Glutamatergic neuron (in vitro differentiated cells): ENCODE measurements at regions not wholly inside any gene's neighbourhood (a gene's known extent, or its start where the extent isn't known, plus 50 kb on each side); places are given as distances from the start of the nearest gene placed in this dataset.
A peak's percentile ranks its signal among the peaks of the same experiment; 100 is the strongest.

Experiments
- DNase-seq: peaks from one replicate; pipeline ENCODE4 v3.0.0; 2022
- H3K27ac Mint-ChIP-seq: one replicate; pipeline ENCODE4 v1.8.0; 2020; ENCODE audit warnings: mild to moderate bottlenecking, mixed read lengths, inconsistent platforms; ENCODE audit not compliant: unreplicated experiment
- H3K27me3 Mint-ChIP-seq: one replicate; pipeline ENCODE4 v1.8.0; 2020; ENCODE audit warnings: mild to moderate bottlenecking, moderate library complexity, mixed read lengths, inconsistent platforms; ENCODE audit not compliant: unreplicated experiment
- H3K36me3 Mint-ChIP-seq: one replicate; pipeline ENCODE4 v1.8.0; 2020; ENCODE audit warnings: mild to moderate bottlenecking, mixed read lengths, inconsistent platforms; ENCODE audit not compliant: unreplicated experiment
- H3K4me1 Mint-ChIP-seq: one replicate; pipeline ENCODE4 v1.8.0; 2020; ENCODE audit warnings: mild to moderate bottlenecking, low read depth, mixed read lengths, inconsistent platforms; ENCODE audit not compliant: unreplicated experiment
- H3K4me3 Mint-ChIP-seq: one replicate; pipeline ENCODE4 v1.8.0; 2020; ENCODE audit warnings: mild to moderate bottlenecking, mixed read lengths, inconsistent platforms; ENCODE audit not compliant: unreplicated experiment
- H3K9me3 Mint-ChIP-seq: one replicate; pipeline ENCODE4 v1.8.0; 2020; ENCODE audit warnings: mild to moderate bottlenecking, moderate library complexity, mixed read lengths, inconsistent platforms; ENCODE audit not compliant: unreplicated experiment
- CTCF ChIP-seq: fragments of 200-600 bp; sonication (generic); IDR thresholded peaks from one replicate; pipeline ENCODE4 v1.5.0; 2021; ENCODE audit not compliant: partially characterized antibody, unreplicated experiment

GRCh38 chr11:31996159-31996881 lies 94.6 kb upstream of the RCN1 start:
- TF ChIP-seq CTCF: no peak
- Mint-ChIP-seq H3K9me3 (no peaks in the 10 kb centered on the region), H3K27ac (peak overlapping the region; percentile 59), H3K4me1 (peaks cover 9% of the 10 kb centered on the region), H3K36me3 (no peaks in the 10 kb centered on the region), H3K27me3 (no peaks in the 10 kb centered on the region), H3K4me3 (no peak overlapping the region)
- no peak for DNase-seq

DNA sequence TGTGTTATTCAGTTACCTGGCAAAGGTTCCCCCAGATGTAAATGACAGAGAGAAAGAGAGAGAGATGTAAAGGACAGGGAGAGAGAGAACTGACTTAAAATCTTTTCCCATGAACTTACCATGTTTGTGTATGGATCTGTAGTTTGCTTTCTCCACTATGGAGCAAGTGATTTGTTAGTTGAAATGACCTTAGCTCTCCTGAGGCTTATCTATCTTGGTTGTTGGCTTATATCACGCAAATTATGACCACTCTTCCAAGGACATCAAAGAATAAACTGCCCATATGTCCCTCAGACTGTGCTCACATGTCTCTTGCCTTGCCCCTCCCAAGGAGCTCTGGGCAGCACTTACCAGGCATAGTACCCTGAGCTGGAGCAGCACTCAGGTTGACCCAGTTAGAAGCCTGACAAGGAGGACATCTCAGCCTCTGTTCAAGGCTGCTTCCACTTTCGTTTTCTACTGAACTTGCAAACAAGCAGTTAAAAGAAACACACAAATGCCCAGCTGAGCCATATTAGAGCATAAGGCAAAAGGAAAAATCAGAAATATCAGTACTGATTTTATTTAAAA lies 95.3 kb upstream of the RCN1 start:
- Mint-ChIP-seq H3K27me3 (no peaks in the 10 kb centered on the region), H3K36me3 (no peaks in the 10 kb centered on the region), H3K27ac (no peak overlapping the region), H3K9me3 (no peaks in the 10 kb centered on the region), H3K4me1 (peaks cover 11% of the 10 kb centered on the region), H3K4me3 (no peak overlapping the region)
- no peak for TF ChIP-seq CTCF
- no peak for DNase-seq

- Mint-ChIP-seq H3K4me1 (peaks cover 10% of the 10 kb centered on the region), H3K36me3 (no peaks in the 10 kb centered on the region), H3K4me3 (no peak overlapping the region), H3K27me3 (no peaks in the 10 kb centered on the region), H3K9me3 (no peaks in the 10 kb centered on the region), H3K27ac (no peak overlapping the region)
- no peak for DNase-seq
- no peak for TF ChIP-seq CTCF
These were observed 95.8 kb upstream of the RCN1 start for GRCh38 chr11:31995032-31995431.

DNA sequence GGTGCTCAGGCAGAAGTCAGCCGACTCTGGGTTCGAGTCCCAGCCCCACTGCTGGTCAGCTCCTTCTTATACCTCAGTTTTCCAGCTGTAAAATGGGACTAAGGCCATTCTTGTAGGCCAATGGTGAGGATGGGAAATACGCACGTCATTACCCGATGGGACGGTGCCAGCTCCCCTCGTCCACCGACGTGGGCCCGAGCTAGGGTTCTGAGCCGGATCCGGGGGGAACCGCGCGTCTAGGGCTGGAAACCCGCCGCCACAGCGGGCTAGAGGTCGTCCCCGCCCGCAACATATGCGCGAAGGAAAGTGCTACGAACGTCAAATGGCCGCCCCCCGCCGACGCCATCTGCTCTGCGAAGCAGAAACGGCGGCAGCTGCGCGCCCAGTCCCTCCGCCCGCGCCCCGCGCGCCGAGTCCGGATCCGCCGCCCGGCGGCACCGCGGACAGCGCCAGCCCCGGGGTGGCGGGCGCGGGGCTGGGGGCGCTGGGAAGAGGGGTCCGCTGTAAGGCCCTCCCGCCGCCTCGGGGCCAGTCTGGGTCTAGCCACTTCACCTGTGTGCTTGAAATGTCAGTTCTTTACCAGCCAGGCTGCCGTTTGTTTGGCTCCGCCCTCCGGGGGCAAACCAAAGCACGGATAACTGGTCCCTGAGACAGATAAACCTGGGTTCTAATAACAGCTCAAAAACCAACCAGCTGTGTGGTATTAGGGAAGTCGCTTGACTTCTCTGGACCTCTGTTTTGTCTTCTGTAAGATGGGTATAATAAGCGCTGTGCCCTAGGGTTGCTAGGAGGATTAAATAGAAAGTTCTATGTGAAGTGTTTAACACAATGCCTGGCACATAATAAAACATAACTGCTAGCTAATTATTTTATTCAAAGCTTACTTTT lies 103.5 kb upstream of the RCN1 start:
- H3K27ac Mint-ChIP-seq: peak overlapping the region; percentile 82
- DNase-seq: peak; percentile 72
- peaks cover 28% of the 10 kb centered on the region for H3K4me1 Mint-ChIP-seq
- peaks cover 9% of the 10 kb centered on the region for H3K27me3 Mint-ChIP-seq
- peak overlapping the region; percentile 51 for H3K4me3 Mint-ChIP-seq
- TF ChIP-seq CTCF: no peak
- peaks cover 10% of the 10 kb centered on the region for H3K9me3 Mint-ChIP-seq
- H3K36me3 Mint-ChIP-seq: no peaks in the 10 kb centered on the region
